Limb (tissue), 2 donors: ENCODE measurements at regions not wholly inside any gene's neighbourhood (a gene's known extent, or its start where the extent isn't known, plus 50 kb on each side); places are given as distances from the start of the nearest gene placed in this dataset.
"Not testable (repeated sequence)": the region's sequence is repeated elsewhere in the genome, so short reads cannot be mapped to it uniquely, and the experiment has no call there.

ENCODE experiments used
- DNase-seq, 2 donors: peaks; one replicate each; pipeline ENCODE4 v3.0.0-alpha.2; 2016; ENCODE audit errors: extremely low spot score in 2 of 2

GRCh38 chr6:85089255-85089654 lies 324.9 kb upstream of the TBX18 start:
- DNase-seq: no peak

GRCh38 chr6:85085875-85086274 lies 321.5 kb upstream of the TBX18 start:
- no peak for DNase-seq

- no peak for DNase-seq
Measured at GRCh38 chr6:85081102-85081501, 316.7 kb upstream of the TBX18 start.

- DNase-seq: no peak
Measured at GRCh38 chr6:85079761-85080160, 315.4 kb upstream of the TBX18 start.

GRCh38 chr6:85078058-85078457 lies 313.7 kb upstream of the TBX18 start:
- no peak for DNase-seq

- no peak for DNase-seq
Measured at GRCh38 chr6:85077098-85077497, 312.7 kb upstream of the TBX18 start.

GRCh38 chr6:85071845-85072244 lies 307.4 kb upstream of the TBX18 start:
- not testable (repeated sequence) for DNase-seq

GRCh38 chr6:85069577-85069976 lies 305.2 kb upstream of the TBX18 start:
- no peak for DNase-seq

GRCh38 chr6:85068221-85068620 lies 303.8 kb upstream of the TBX18 start:
- DNase-seq: no peak

- DNase-seq: no peak
Measured at GRCh38 chr6:85066266-85066665, 301.9 kb upstream of the TBX18 start.

- no peak for DNase-seq
Measured at GRCh38 chr6:85065831-85066230, 301.4 kb upstream of the TBX18 start.

- DNase-seq: no peak
Measured at GRCh38 chr6:85063611-85064010, 299.2 kb upstream of the TBX18 start.

- DNase-seq: no peak
Measured at GRCh38 chr6:85062884-85063283, 298.5 kb upstream of the TBX18 start.

- no peak for DNase-seq
Measured at GRCh38 chr6:85058806-85059205, 294.4 kb upstream of the TBX18 start.

- DNase-seq: no peak
Measured at GRCh38 chr6:85050149-85050548, 285.8 kb upstream of the TBX18 start.

- DNase-seq: no peak
Measured at GRCh38 chr6:85049282-85049681, 284.9 kb upstream of the TBX18 start.

- no peak for DNase-seq
Measured at GRCh38 chr6:85047818-85048217, 283.4 kb upstream of the TBX18 start.

GRCh38 chr6:85045767-85046166 lies 281.4 kb upstream of the TBX18 start:
- not testable (repeated sequence) for DNase-seq

- DNase-seq: no peak
Measured at GRCh38 chr6:85044361-85044760, 280.0 kb upstream of the TBX18 start.

- DNase-seq: no peak
Measured at GRCh38 chr6:85041376-85041775, 277.0 kb upstream of the TBX18 start.

- no peak for DNase-seq
Measured at GRCh38 chr6:85037221-85037620, 272.8 kb upstream of the TBX18 start.

GRCh38 chr6:85035766-85036165 lies 271.4 kb upstream of the TBX18 start:
- no peak for DNase-seq

- no peak for DNase-seq
Measured at GRCh38 chr6:85033547-85033946, 269.1 kb upstream of the TBX18 start.

- no peak for DNase-seq
Measured at GRCh38 chr6:85026021-85026420, 261.6 kb upstream of the TBX18 start.
